Gastrocnemius medialis (tissue), 4 donors: ENCODE measurements at regions not wholly inside any gene's neighbourhood (a gene's known extent, or its start where the extent isn't known, plus 50 kb on each side); places are given as distances from the start of the nearest gene placed in this dataset.

Experiments
- ATAC-seq, 2 donors: fragments of 150-250 bp; one replicate each; pipeline ENCODE4 v1.9.1; 2016
- DNase-seq, 2 donors: peaks; one replicate each; pipeline ENCODE4 v3.0.0-alpha.2; 2019
- H3K27ac ChIP-seq, 4 donors: fragments of 200-600 bp; sonication (generic); 1 replicate in 1 of 4; 2 replicates in 3 of 4; pipeline ENCODE4 v1.5.1; 2016 to 2018; ENCODE audit warnings: mild to moderate bottlenecking in 2 of 4, moderate library complexity in 1 of 4
- H3K27me3 ChIP-seq, 3 donors: fragments of 200-600 bp; sonication (generic) in 2 of 3; 1 replicate in 1 of 3; 2 replicates in 2 of 3; pipeline versions ENCODE4 v1.5.1 to v1.6.0; 2016 to 2019; ENCODE audit warnings: mild to moderate bottlenecking in 1 of 3, moderate library complexity in 1 of 3
- H3K36me3 ChIP-seq, 2 donors: fragments of 200-600 bp; sonication (generic) in 1 of 2; one replicate each; pipeline ENCODE4 v1.5.1; 2017 to 2018
- H3K4me1 ChIP-seq, 2 donors: fragments of 200-600 bp; sonication (generic) in 1 of 2; one replicate each; pipeline ENCODE4 v1.5.1; 2016 to 2017; ENCODE audit warnings: mild to moderate bottlenecking in 2 of 2
- H3K4me3 ChIP-seq, 4 donors: fragments of 200-600 bp; sonication (generic) in 3 of 4; 1 replicate in 1 of 4; 2 replicates in 3 of 4; pipeline ENCODE4 v1.5.1; 2016 to 2019; ENCODE audit warnings: mild to moderate bottlenecking in 2 of 4
- H3K9me3 ChIP-seq, 3 donors: fragments of 200-600 bp; sonication (generic) in 2 of 3; 1 replicate in 1 of 3; 2 replicates in 2 of 3; pipeline ENCODE4 v1.5.1; 2016 to 2019
- POLR2A ChIP-seq, 2 donors: fragments of 450-650 bp; IDR thresholded peaks; one replicate each; pipeline ENCODE4 v1.6.1; 2017; ENCODE audit warnings: antibody characterized with exemption in 2 of 2, mild to moderate bottlenecking in 2 of 2, moderate library complexity in 2 of 2
- in situ Hi-C, 4 donors: fragments of 200-750 bp; cut with MboI; loops; one replicate each; pipeline versions ENCODE4 v1.15.0 to v1.8.0; 2017; ENCODE audit warnings: low sequenced_read_pairs in 4 of 4
- intact Hi-C: fragments of 100-400 bp; cut with DNase I; formaldehyde crosslinking; loops from one replicate; pipeline ENCODE4 v1.15.1; 2023; ENCODE audit warnings: low total_unique reads
- TF ChIP-seq, protein P1 (sequence below), 5 experiments: fragments of 450-650 bp in 3 of 5; fragments of 200-600 bp in 2 of 5; sonication (generic) in 2 of 5; IDR thresholded peaks in 4 of 5; conservative IDR thresholded peaks in 1 of 5; 1 replicate in 4 of 5; 2 replicates in 1 of 5; pipeline ENCODE4 v1.5.1; 2016 to 2019; ENCODE audit warnings: antibody characterized with exemption in 5 of 5, mild to moderate bottlenecking in 3 of 5, moderate library complexity in 3 of 5

DNA sequence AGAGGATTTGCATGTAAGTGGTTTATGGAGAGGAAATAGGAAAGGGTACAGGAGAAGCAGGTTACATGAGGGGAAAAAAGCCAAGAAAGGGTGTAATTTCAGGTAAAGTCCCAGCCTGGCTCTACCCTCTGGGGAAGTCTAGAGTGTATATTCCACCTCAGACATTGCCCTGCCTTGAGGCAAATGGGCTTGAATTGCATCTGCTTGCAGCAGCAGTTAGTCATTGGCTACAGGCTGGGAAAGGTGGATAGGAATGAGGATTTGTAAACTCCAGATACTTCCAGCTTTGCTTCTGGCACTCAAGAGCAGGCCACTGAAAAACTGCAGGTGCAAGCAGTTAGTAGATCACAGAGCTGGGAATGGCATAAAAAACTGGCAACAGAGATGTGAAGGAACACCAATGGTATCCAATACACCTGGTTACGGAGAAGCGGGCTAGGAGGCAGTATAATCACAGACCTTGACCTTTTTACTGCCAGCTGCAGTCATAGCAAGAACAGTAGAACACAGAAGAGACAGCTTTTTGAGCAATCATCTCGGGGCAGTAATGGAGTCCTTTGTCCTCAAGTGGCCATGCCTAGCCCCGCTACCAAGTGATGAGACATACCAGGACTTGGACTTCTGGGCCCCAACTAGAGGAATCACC lies 226.9 kb upstream of the NRIP1 start:
- DNase-seq (no peak), ATAC-seq (no peak)
- no peak overlapping the region for H3K27ac ChIP-seq
- intact Hi-C loops = no loop called here
- no peaks in the 10 kb centered on the region for H3K27me3 ChIP-seq
- no peaks in the 10 kb centered on the region for H3K36me3 ChIP-seq
- no peaks in the 10 kb centered on the region for H3K4me1 ChIP-seq
- in situ Hi-C loops = no loop called here
- H3K9me3 ChIP-seq = no peaks in the 10 kb centered on the region
- no peak overlapping the region for H3K4me3 ChIP-seq
- TF ChIP-seq POLR2A (IDR thresholded peaks at IDR 0.05) = no peak
- TF ChIP-seq, protein P1, sequence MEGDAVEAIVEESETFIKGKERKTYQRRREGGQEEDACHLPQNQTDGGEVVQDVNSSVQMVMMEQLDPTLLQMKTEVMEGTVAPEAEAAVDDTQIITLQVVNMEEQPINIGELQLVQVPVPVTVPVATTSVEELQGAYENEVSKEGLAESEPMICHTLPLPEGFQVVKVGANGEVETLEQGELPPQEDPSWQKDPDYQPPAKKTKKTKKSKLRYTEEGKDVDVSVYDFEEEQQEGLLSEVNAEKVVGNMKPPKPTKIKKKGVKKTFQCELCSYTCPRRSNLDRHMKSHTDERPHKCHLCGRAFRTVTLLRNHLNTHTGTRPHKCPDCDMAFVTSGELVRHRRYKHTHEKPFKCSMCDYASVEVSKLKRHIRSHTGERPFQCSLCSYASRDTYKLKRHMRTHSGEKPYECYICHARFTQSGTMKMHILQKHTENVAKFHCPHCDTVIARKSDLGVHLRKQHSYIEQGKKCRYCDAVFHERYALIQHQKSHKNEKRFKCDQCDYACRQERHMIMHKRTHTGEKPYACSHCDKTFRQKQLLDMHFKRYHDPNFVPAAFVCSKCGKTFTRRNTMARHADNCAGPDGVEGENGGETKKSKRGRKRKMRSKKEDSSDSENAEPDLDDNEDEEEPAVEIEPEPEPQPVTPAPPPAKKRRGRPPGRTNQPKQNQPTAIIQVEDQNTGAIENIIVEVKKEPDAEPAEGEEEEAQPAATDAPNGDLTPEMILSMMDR (IDR thresholded peaks at IDR 0.05 in 4 of 5, conservative IDR thresholded peaks at IDR 0.05 in 1 of 5) = no peak

DNA sequence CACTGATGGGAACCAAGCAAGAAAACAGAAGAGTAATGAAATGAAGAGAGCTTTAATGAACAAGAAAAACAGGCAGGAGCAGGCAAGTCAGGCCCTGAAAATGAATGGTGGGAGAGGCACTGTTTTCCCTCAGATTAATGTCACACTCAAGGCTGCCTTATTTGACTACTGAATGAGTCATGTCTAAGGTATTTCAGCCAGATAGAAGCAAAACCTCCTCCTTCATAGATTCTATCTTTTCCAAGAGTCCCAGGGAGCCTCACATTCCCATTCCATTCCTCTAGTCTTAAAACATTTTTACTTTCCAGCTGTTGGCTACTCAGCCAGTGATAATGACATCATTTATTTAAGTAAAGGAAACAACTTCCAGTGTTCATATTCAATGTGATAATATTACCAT lies 228.4 kb upstream of the NRIP1 start:
- H3K4me3 ChIP-seq = no peak overlapping the region
- H3K4me1 ChIP-seq = peaks cover 0 to 2% of the 10 kb centered on the region in 2 donors
- H3K9me3 ChIP-seq = no peaks in the 10 kb centered on the region
- H3K27me3 ChIP-seq = no peaks in the 10 kb centered on the region
- no peak overlapping the region for H3K27ac ChIP-seq
- TF ChIP-seq POLR2A (IDR thresholded peaks at IDR 0.05) = no peak
- TF ChIP-seq, protein P1 (IDR thresholded peaks at IDR 0.05 in 4 of 5, conservative IDR thresholded peaks at IDR 0.05 in 1 of 5) = no peak
- H3K36me3 ChIP-seq = no peaks in the 10 kb centered on the region
- no peak for DNase-seq
- ATAC-seq = no peak
- intact Hi-C loops = no loop called here
- in situ Hi-C loops = no loop called here

DNA sequence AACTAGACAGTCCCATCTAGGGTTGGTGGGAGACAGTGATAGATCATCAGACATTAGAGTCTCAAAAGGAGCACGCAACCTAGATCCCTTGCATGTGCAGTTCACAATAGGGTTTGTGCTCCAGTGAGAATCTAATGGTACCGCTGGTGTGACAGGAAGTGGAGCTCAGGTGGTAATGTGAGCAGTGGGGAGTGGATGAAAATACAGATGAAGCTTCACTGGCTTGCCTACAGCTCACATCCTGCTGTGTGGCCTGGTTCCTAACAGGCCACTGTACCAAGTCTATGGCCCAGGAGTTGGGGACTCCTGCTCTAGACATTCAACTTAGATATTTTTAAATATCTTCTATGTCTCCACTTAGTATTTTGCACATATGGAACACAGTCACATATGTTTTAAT lies 231.1 kb upstream of the NRIP1 start:
- Histone ChIP-seq H3K4me1 (peaks cover 6 to 8% of the 10 kb centered on the region in 2 donors), H3K4me3 (no peak overlapping the region), H3K36me3 (no peaks in the 10 kb centered on the region), H3K9me3 (no peaks in the 10 kb centered on the region), H3K27ac (no peak overlapping the region), H3K27me3 (no peaks in the 10 kb centered on the region)
- no peak for TF ChIP-seq POLR2A (IDR thresholded peaks at IDR 0.05)
- TF ChIP-seq, protein P1 (IDR thresholded peaks at IDR 0.05 in 4 of 5, conservative IDR thresholded peaks at IDR 0.05 in 1 of 5) = no peak
- intact Hi-C loops (no loop called here), in situ Hi-C loops (no loop called here)
- DNase-seq (no peak), ATAC-seq (no peak)

DNA sequence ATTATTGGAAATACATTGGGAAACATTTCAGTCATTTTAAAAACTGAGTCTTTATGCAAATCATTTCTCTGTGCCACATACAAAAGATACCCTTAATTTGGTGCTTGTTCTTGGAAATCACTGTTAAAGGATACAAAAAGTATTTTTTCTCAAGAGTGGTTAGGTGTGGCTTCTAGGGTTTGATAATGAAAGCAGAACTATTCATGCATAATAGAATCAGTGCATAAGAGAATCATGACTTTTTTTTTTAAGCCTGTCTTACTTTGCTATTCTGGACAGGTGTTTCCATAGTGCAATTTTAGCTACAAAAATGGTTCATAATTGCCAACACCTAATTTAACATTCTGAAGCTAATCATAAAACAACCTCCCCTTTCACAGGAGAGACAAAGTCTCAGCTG lies 233.0 kb upstream of the NRIP1 start:
- H3K27ac ChIP-seq = no peak overlapping the region
- intact Hi-C loops = no loop called here

More for the DNA sequence above, 233.0 kb upstream of the NRIP1 start:
- no peaks in the 10 kb centered on the region for H3K27me3 ChIP-seq
- in situ Hi-C loops = no loop called here
- H3K36me3 ChIP-seq = no peaks in the 10 kb centered on the region
- ATAC-seq (no peak), DNase-seq (no peak)
- TF ChIP-seq POLR2A (IDR thresholded peaks at IDR 0.05) = no peak
- TF ChIP-seq, protein P1 (IDR thresholded peaks at IDR 0.05 in 4 of 5, conservative IDR thresholded peaks at IDR 0.05 in 1 of 5) = no peak
- H3K9me3 ChIP-seq = no peaks in the 10 kb centered on the region
- H3K4me3 ChIP-seq = no peak overlapping the region
- peaks cover 6 to 8% of the 10 kb centered on the region in 2 donors for H3K4me1 ChIP-seq
